HepG2 (cell line): ENCODE measurements at regions not wholly inside any gene's neighbourhood (a gene's known extent, or its start where the extent isn't known, plus 50 kb on each side); places are given as distances from the start of the nearest gene placed in this dataset.

ENCODE experiments used
- DMTF1 ChIP-seq: sonication (generic); formaldehyde crosslinking; IDR thresholded peaks from 2 replicates; pipeline ENCODE4 v1.4.0; 2020; ENCODE audit warnings: mild to moderate bottlenecking, missing genetic modification reagents
- ELK4 ChIP-seq: sonication (generic); formaldehyde crosslinking; IDR thresholded peaks from 2 replicates; pipeline ENCODE4 v1.9.0; 2021; ENCODE audit warnings: missing genetic modification reagents, borderline replicate concordance
- KDM5B ChIP-seq: sonication (generic); formaldehyde crosslinking; IDR thresholded peaks from 2 replicates; pipeline ENCODE4 v1.4.0; 2020; ENCODE audit warnings: missing genetic modification reagents, mild to moderate bottlenecking, borderline replicate concordance
- MATR3 ChIP-seq: sonication (generic); formaldehyde crosslinking; IDR thresholded peaks from 2 replicates; pipeline ENCODE4 v1.4.0; 2020; ENCODE audit warnings: missing genetic modification reagents
- NFAT5 ChIP-seq: sonication (generic); formaldehyde crosslinking; IDR thresholded peaks from 2 replicates; pipeline ENCODE4 v1.4.0; 2020; ENCODE audit warnings: missing genetic modification reagents
- PHF5A ChIP-seq: IDR thresholded peaks from one replicate; pipeline ENCODE4 v1.6.1; 2018; ENCODE audit warnings: low read depth, missing genetic modification reagents; ENCODE audit not compliant: unreplicated experiment
- PLSCR1 ChIP-seq: sonication (generic); formaldehyde crosslinking; IDR thresholded peaks from 2 replicates; pipeline ENCODE4 v1.5.0; 2020; ENCODE audit warnings: missing genetic modification reagents, mild to moderate bottlenecking, borderline replicate concordance
- SP5 ChIP-seq: IDR thresholded peaks from 2 replicates; pipeline ENCODE4 v1.6.1; 2016; ENCODE audit warnings: low read depth, borderline replicate concordance
- STAG1 ChIP-seq: sonication (generic); formaldehyde crosslinking; IDR thresholded peaks from 2 replicates; pipeline ENCODE4 v1.4.0; 2020; ENCODE audit warnings: missing genetic modification reagents
- ZBTB49 ChIP-seq: sonication (generic); formaldehyde crosslinking; IDR thresholded peaks from 2 replicates; pipeline ENCODE4 v1.4.0; 2020; ENCODE audit warnings: missing genetic modification reagents, borderline replicate concordance
- ZNF558 ChIP-seq: sonication (generic); formaldehyde crosslinking; IDR thresholded peaks from 2 replicates; pipeline ENCODE4 v1.9.0; 2022; ENCODE audit warnings: mild to moderate bottlenecking, missing genetic modification reagents, borderline replicate concordance
- ZNF678 ChIP-seq: sonication (generic); formaldehyde crosslinking; IDR thresholded peaks from 2 replicates; pipeline ENCODE4 v1.4.0; 2020; ENCODE audit warnings: mild to moderate bottlenecking, missing genetic modification reagents
- ZNF781 ChIP-seq: sonication (generic); formaldehyde crosslinking; IDR thresholded peaks from 2 replicates; pipeline ENCODE4 v1.5.1; 2020; ENCODE audit warnings: borderline replicate concordance, mild to moderate bottlenecking, missing genetic modification reagents; ENCODE audit errors: not compliant biosample characterization

- TF ChIP-seq SP5 (CRISPR knock-in tag) = peak; percentile 92
- no peak for TF ChIP-seq DMTF1 (CRISPR knock-in tag)
- TF ChIP-seq STAG1 (CRISPR knock-in tag) = no peak
- TF ChIP-seq ZNF781 = no peak
- TF ChIP-seq ZNF558 (CRISPR knock-in tag) = no peak
- no peak for TF ChIP-seq NFAT5 (CRISPR knock-in tag)
- no peak for TF ChIP-seq ZBTB49
- TF ChIP-seq PLSCR1 (CRISPR knock-in tag) = no peak
- TF ChIP-seq PHF5A (CRISPR knock-in tag) = peak; percentile 53
- no peak for TF ChIP-seq ELK4 (CRISPR knock-in tag)
- no peak for TF ChIP-seq ZNF678 (CRISPR knock-in tag)
- TF ChIP-seq MATR3 (CRISPR knock-in tag) = no peak
- TF ChIP-seq KDM5B (CRISPR knock-in tag) = no peak
Observed at GRCh38 chr9:70470050-70471015, 55.9 kb upstream of the KLF9 start (continued).
